GM23338 (cell line): ENCODE measurements at regions not wholly inside any gene's neighbourhood (a gene's known extent, or its start where the extent isn't known, plus 50 kb on each side); places are given as distances from the start of the nearest gene placed in this dataset.

Source experiments
- ATAC-seq: fragments of 200-7000 bp; cut with Tn5 transposase; 3 replicates; pipeline ENCODE4 v1.9.1; 2020
- DNase-seq: peaks from one replicate; pipeline ENCODE4 v3.0.0-alpha.2; 2015; ENCODE audit warnings: low spot score
- H2AFZ ChIP-seq: fragments of 200-600 bp; sonication (generic); 2 replicates; pipeline ENCODE4 v1.8.0; 2016; ENCODE audit warnings: antibody characterized with exemption, mild to moderate bottlenecking, moderate library complexity
- H3F3A ChIP-seq: fragments of 200-600 bp; sonication (generic); replicated peaks from 2 replicates; pipeline ENCODE4 v1.8.0; 2017; ENCODE audit warnings: antibody characterized with exemption, mixed run types, low read depth
- H3K27ac ChIP-seq: fragments of 200-600 bp; sonication (generic); 2 replicates; pipeline ENCODE4 v1.6.1; 2016; ENCODE audit warnings: low read depth
- H3K27me3 ChIP-seq: fragments of 200-600 bp; sonication (generic); 2 replicates; pipeline ENCODE4 v1.8.0; 2016; ENCODE audit warnings: mild to moderate bottlenecking, mixed run types, moderate library complexity; ENCODE audit not compliant: insufficient read depth
- H3K36me3 ChIP-seq: fragments of 200-600 bp; sonication (generic); 2 replicates; pipeline ENCODE4 v1.8.0; 2016; ENCODE audit warnings: mild to moderate bottlenecking; ENCODE audit not compliant: insufficient read depth
- H3K4me1 ChIP-seq: fragments of 200-600 bp; sonication (generic); 2 replicates; pipeline ENCODE4 v1.8.0; 2016; ENCODE audit warnings: mild to moderate bottlenecking, moderate library complexity; ENCODE audit not compliant: insufficient read depth
- H3K4me2 ChIP-seq: fragments of 200-600 bp; sonication (generic); 2 replicates; pipeline ENCODE4 v1.7.1; 2017; ENCODE audit warnings: mixed run types
- H3K4me3 ChIP-seq: fragments of 200-600 bp; sonication (generic); 2 replicates; pipeline ENCODE4 v1.6.1; 2016; ENCODE audit warnings: mixed run types
- H3K79me2 ChIP-seq: fragments of 200-600 bp; sonication (generic); replicated peaks from 2 replicates; pipeline ENCODE4 v1.8.0; 2017; ENCODE audit warnings: mild to moderate bottlenecking; ENCODE audit not compliant: insufficient read depth
- H3K9me2 ChIP-seq: fragments of 200-600 bp; sonication (generic); 2 replicates; pipeline ENCODE4 v1.8.0; 2017; ENCODE audit not compliant: insufficient read depth
- H4K20me1 ChIP-seq: fragments of 200-600 bp; sonication (generic); replicated peaks from 2 replicates; pipeline ENCODE4 v1.8.0; 2017; ENCODE audit warnings: mild to moderate bottlenecking; ENCODE audit not compliant: insufficient read depth
- H3K27ac Mint-ChIP-seq: 2 replicates; pipeline ENCODE4 v1.8.0; 2020; ENCODE audit warnings: inconsistent platforms, mild to moderate bottlenecking, moderate library complexity, mixed read lengths
- H3K27me3 Mint-ChIP-seq: 3 replicates; pipeline ENCODE4 v1.8.0; 2022; ENCODE audit warnings: low read depth, mild to moderate bottlenecking, moderate library complexity, mixed read lengths, inconsistent platforms; ENCODE audit not compliant: insufficient read depth, poor library complexity
- H3K36me3 Mint-ChIP-seq: 3 replicates; pipeline ENCODE4 v1.8.0; 2021; ENCODE audit warnings: low read depth, mild to moderate bottlenecking, inconsistent platforms, moderate library complexity, mixed read lengths
- H3K4me1 Mint-ChIP-seq: 3 replicates; pipeline ENCODE4 v1.8.0; 2020; ENCODE audit warnings: mild to moderate bottlenecking, inconsistent platforms, mixed read lengths
- H3K4me3 Mint-ChIP-seq: 3 replicates; pipeline ENCODE4 v1.8.0; 2021; ENCODE audit warnings: moderate library complexity, mild to moderate bottlenecking, inconsistent platforms, mixed read lengths
- H3K9me3 Mint-ChIP-seq: 3 replicates; pipeline ENCODE4 v1.8.0; 2020; ENCODE audit warnings: moderate library complexity, mild to moderate bottlenecking, inconsistent platforms, mixed read lengths
- CREB1 ChIP-seq: fragments of 250-450 bp; sonication (Bioruptor Pico); IDR thresholded peaks from 2 replicates; pipeline ENCODE4 v1.5.0; 2020; ENCODE audit warnings: low read depth, mild to moderate bottlenecking, moderate library complexity
- CTCF ChIP-seq, 2 experiments: fragments of 200-600 bp in 1 of 2; sonication (generic) in 1 of 2; conservative IDR thresholded peaks; 2 replicates each; pipeline versions ENCODE4 v1.5.1 to v1.6.1; 2016 to 2017; ENCODE audit warnings: antibody characterized with exemption in 2 of 2, low read depth in 2 of 2, mild to moderate bottlenecking in 2 of 2, moderate library complexity in 1 of 2
- ETS1 ChIP-seq: IDR thresholded peaks from 2 replicates; pipeline ENCODE4 v1.6.1; 2016; ENCODE audit warnings: antibody characterized with exemption
- EZH2 ChIP-seq: fragments of 200-600 bp; sonication (generic); IDR thresholded peaks from one replicate; pipeline ENCODE4 v1.8.0; 2017; ENCODE audit warnings: antibody characterized with exemption, mild to moderate bottlenecking, low read depth; ENCODE audit not compliant: unreplicated experiment
- EZH2phosphoT487 ChIP-seq: fragments of 200-600 bp; sonication (generic); IDR thresholded peaks from one replicate; pipeline ENCODE4 v1.8.1; 2018; ENCODE audit warnings: antibody characterized with exemption; ENCODE audit not compliant: unreplicated experiment
- JUNB ChIP-seq: IDR thresholded peaks from one replicate; pipeline ENCODE4 v1.6.1; 2016; ENCODE audit warnings: antibody characterized with exemption; ENCODE audit not compliant: unreplicated experiment
- NANOG ChIP-seq: IDR thresholded peaks from 2 replicates; pipeline ENCODE4 v1.6.1; 2016; ENCODE audit warnings: antibody characterized with exemption, borderline replicate concordance
- POLR2AphosphoS5 ChIP-seq: IDR thresholded peaks from 2 replicates; pipeline ENCODE4 v1.6.1; 2016; ENCODE audit warnings: antibody characterized with exemption, low read depth
- REST ChIP-seq: IDR thresholded peaks from one replicate; pipeline ENCODE4 v1.6.1; 2018; ENCODE audit warnings: antibody characterized with exemption; ENCODE audit not compliant: unreplicated experiment
- STAT1 ChIP-seq: IDR thresholded peaks from one replicate; pipeline ENCODE4 v1.6.1; 2016; ENCODE audit warnings: antibody characterized with exemption; ENCODE audit not compliant: unreplicated experiment
- ZNF114 ChIP-seq: fragments of 250-450 bp; sonication (Bioruptor Pico); IDR thresholded peaks from 2 replicates; pipeline ENCODE4 v1.5.0; 2020; ENCODE audit warnings: mild to moderate bottlenecking, moderate library complexity
- ZNF331 ChIP-seq: fragments of 250-450 bp; sonication (Bioruptor Pico); IDR thresholded peaks from 2 replicates; pipeline ENCODE4 v1.5.0; 2020; ENCODE audit warnings: low read depth, mild to moderate bottlenecking, moderate library complexity
- ZNF462 ChIP-seq: fragments of 250-450 bp; sonication (Bioruptor Pico); IDR thresholded peaks from 2 replicates; pipeline ENCODE4 v1.5.0; 2020; ENCODE audit warnings: mild to moderate bottlenecking, moderate library complexity

GRCh38 chr18:56455874-56456273 is 182.5 kb downstream of the TXNL1 start:
- Histone ChIP-seq H4K20me1 (no peaks in the 10 kb centered on the region), H3K4me3 (no peak overlapping the region), H3K4me2 (no peak overlapping the region), H3K9me2 (peaks cover 15% of the 10 kb centered on the region; the same call in 1 of the 2 replicates), H3K79me2 (no peaks in the 10 kb centered on the region), H3K27me3 (no peaks in the 10 kb centered on the region), H3K27ac (no peak overlapping the region), H3K36me3 (no peaks in the 10 kb centered on the region), H3F3A (no peaks in the 10 kb centered on the region), H2AFZ (no peak overlapping the region), H3K4me1 (peaks cover 24% of the 10 kb centered on the region)
- TF ChIP-seq ZNF114 (CRISPR knock-in tag) (no peak), NANOG (no peak), ETS1 (no peak), EZH2phosphoT487 (no peak), REST (no peak), EZH2 (no peak), JUNB (no peak), CTCF (conservative IDR thresholded peaks at IDR 0.05; ENCODE audit: low read depth in 2 of 2) (no peak), ZNF462 (CRISPR knock-in tag) (no peak), ZNF331 (CRISPR knock-in tag) (no peak), CREB1 (CRISPR knock-in tag) (no peak), STAT1 (no peak), POLR2AphosphoS5 (no peak)
- ATAC-seq, result no peak
- no peak for DNase-seq
- Mint-ChIP-seq H3K36me3 (no peaks in the 10 kb centered on the region; the same call in 1 of the 3 replicates), H3K4me1 (peaks cover 20% of the 10 kb centered on the region; the same call in 2 of the 3 replicates), H3K9me3 (no peaks in the 10 kb centered on the region), H3K27ac (no peak overlapping the region), H3K27me3 (no peaks in the 10 kb centered on the region), H3K4me3 (no peak overlapping the region)
